LNCaP clone FGC (cell line): ENCODE measurements at regions not wholly inside any gene's neighbourhood (a gene's known extent, or its start where the extent isn't known, plus 50 kb on each side); places are given as distances from the start of the nearest gene placed in this dataset.

Source experiments
- DNase-seq: peaks from one replicate; pipeline ENCODE4 v3.0.0-alpha.2; 2011; ENCODE audit warnings: low read depth
- H3K4me3 ChIP-seq: 2 replicates; pipeline ENCODE4 v1.5.1; 2011; ENCODE audit warnings: mild to moderate bottlenecking, low read depth, low read length, control low read depth
- CTCF ChIP-seq: IDR thresholded peaks from 2 replicates; pipeline ENCODE4 v1.5.1; 2012; ENCODE audit warnings: mild to moderate bottlenecking; ENCODE audit not compliant: control insufficient read depth, insufficient read depth; ENCODE audit errors: extremely low read depth

GRCh38 chr18:66209656-66210055 is 394.2 kb downstream of the CDH19 start:
- H3K4me3 ChIP-seq = no peak overlapping the region
- TF ChIP-seq CTCF = no peak
- DNase-seq = no peak

- H3K4me3 ChIP-seq = no peak overlapping the region
- TF ChIP-seq CTCF = no peak
- no peak for DNase-seq
These were observed 407.1 kb downstream of the CDH19 start for GRCh38 chr18:66196805-66197204.

GRCh38 chr18:66193938-66194337 is 410.0 kb downstream of the CDH19 start:
- no peak for TF ChIP-seq CTCF
- H3K4me3 ChIP-seq = no peak overlapping the region
- DNase-seq = no peak

- no peak overlapping the region for H3K4me3 ChIP-seq
- DNase-seq = no peak
- no peak for TF ChIP-seq CTCF
These were observed 410.5 kb downstream of the CDH19 start for GRCh38 chr18:66193394-66193793.

GRCh38 chr18:66168685-66169235 is 417.9 kb downstream of the CDH7 start:
- H3K4me3 ChIP-seq = no peak overlapping the region
- no peak for DNase-seq
- TF ChIP-seq CTCF = no peak

- TF ChIP-seq CTCF = no peak
- no peak overlapping the region for H3K4me3 ChIP-seq
- no peak for DNase-seq
These were observed 417.2 kb downstream of the CDH7 start for GRCh38 chr18:66167829-66168684.

GRCh38 chr18:66160007-66160406 is 409.2 kb downstream of the CDH7 start:
- H3K4me3 ChIP-seq = no peak overlapping the region
- DNase-seq = no peak
- no peak for TF ChIP-seq CTCF
